ENCODE measurements at regions not wholly inside any gene's neighbourhood (a gene's known extent, or its start where the extent isn't known, plus 50 kb on each side); places are given as distances from the start of the nearest gene placed in this dataset.

GRCh38 chr1:212553676-212554075, 54.9 kb upstream of the ATF3 start:
- Histone ChIP-seq H3K27ac (ENCODE audit: insufficient read depth, low read depth, low read length) (no peak overlapping the region), H3K27me3 (ENCODE audit: control insufficient read depth in 2 of 2, insufficient read depth in 2 of 2, low read length in 2 of 2) (peaks cover 6 to 12% of the 10 kb centered on the region in 2 experiments), H3K9ac (replicated peaks; ENCODE audit: extremely low read depth, insufficient read depth, low read length) (no peak overlapping the region), H3K9me3 (replicated peaks; ENCODE audit: control insufficient read depth, insufficient read depth, low read length) (no peaks in the 10 kb centered on the region), H3K4me2 (ENCODE audit: insufficient read depth, low read length) (no peak overlapping the region), H3K4me1 (ENCODE audit: control insufficient read depth, extremely low read depth, insufficient read depth, low read length) (peaks cover 5% of the 10 kb centered on the region), H3K36me3 (ENCODE audit: control insufficient read depth in 2 of 2, extremely low read depth in 1 of 2, insufficient read depth in 2 of 2, low read length in 2 of 2) (no peaks in the 10 kb centered on the region), H3K9me1 (replicated peaks; ENCODE audit: control insufficient read depth, extremely low read depth, insufficient read depth, low read length) (no peaks in the 10 kb centered on the region), H3K4me3 (replicated peaks in 1 of 3; ENCODE audit: insufficient read depth in 1 of 3, low read depth in 1 of 3, low read length in 3 of 3) (no peak overlapping the region), H3K79me2 (ENCODE audit: control insufficient read depth, insufficient read depth, low read length) (no peaks in the 10 kb centered on the region), H2AFZ (ENCODE audit: low read depth, low read length) (no peak overlapping the region), H4K20me1 (replicated peaks; ENCODE audit: control insufficient read depth, extremely low read depth, insufficient read depth, low read length) (no peaks in the 10 kb centered on the region)
- POLR2A ChIA-PET, result no interaction called here
- intact Hi-C loops (cut with micrococcal nuclease), result no loop called here
- DNase-seq (ENCODE audit: low read depth, low spot score), result no peak
- no TSS peak for BruUV-seq (replicated peaks)
- CTCF ChIA-PET, result no interaction called here
- no peak for FAIRE-seq
- dilution Hi-C loops (cut with MboI; ENCODE audit: extremely low pct_ligation_motif_present, low sequenced_read_pairs), result no loop called here
- TF ChIP-seq JUN (IDR thresholded peaks at IDR 0.05; ENCODE audit: borderline replicate concordance, insufficient read depth, insufficient read length, low read depth), result no peak
- TF ChIP-seq POLR2AphosphoS5 (IDR thresholded peaks at IDR 0.05; ENCODE audit: insufficient read depth, low read depth, low read length), result no peak
- no peak for TF ChIP-seq EZH2 (IDR thresholded peaks at IDR 0.05; ENCODE audit: borderline replicate concordance, low read depth, low read length, severe bottlenecking)
- no peak for TF ChIP-seq FOS (IDR thresholded peaks at IDR 0.05; ENCODE audit: borderline replicate concordance, insufficient read depth, low read length)
- TF ChIP-seq MAX (IDR thresholded peaks at IDR 0.05; ENCODE audit: insufficient read depth, insufficient read length), result no peak
- no peak for TF ChIP-seq CTCF (IDR thresholded peaks at IDR 0.05; ENCODE audit: extremely low read depth in 1 of 2, insufficient read depth in 1 of 2, low read depth in 1 of 2, low read length in 2 of 2)
- TF ChIP-seq MYC (IDR thresholded peaks at IDR 0.05; ENCODE audit: low read depth, low read length), result no peak
- TF ChIP-seq GATA2 (IDR thresholded peaks at IDR 0.05; ENCODE audit: insufficient read depth, insufficient read length, low read depth, low read length), result no peak
- TF ChIP-seq POLR2A (IDR thresholded peaks at IDR 0.05; ENCODE audit: low read depth, low read length), result no peak

All from endothelial cell of umbilical vein (primary cell).